HCT116 (cell line): ENCODE measurements at regions not wholly inside any gene's neighbourhood (a gene's known extent, or its start where the extent isn't known, plus 50 kb on each side); places are given as distances from the start of the nearest gene placed in this dataset.

Experiments used
- ATAC-seq: fragments of 200-7000 bp; cut with Tn5 transposase; 2 replicates; pipeline ENCODE4 v1.9.1; 2020; ENCODE audit warnings: mild to moderate bottlenecking, moderate library complexity
- BruUV-seq: library from RNA; stranded (reverse); fragments of 400-500 nt; replicated peaks from 2 replicates; lab custom pipeline; 2021; lab: Mats Ljungman, UMichigan
- CTCF ChIA-PET: fragments of 300-600 bp; sonication (Branson Sonifier 250); formaldehyde crosslinking; loops from one replicate; lab custom pipeline; 2021; ENCODE audit warnings: antibody characterized with exemption; lab: Charles Lee
- POLR2A ChIA-PET: fragments of 300-600, 350-600 bp; sonication (Branson Sonifier 250); formaldehyde crosslinking; loops from one replicate; lab custom pipeline; 2021; ENCODE audit warnings: antibody characterized with exemption; lab: Charles Lee
- RAD21 ChIA-PET, 2 experiments: fragments of 300-600 bp; sonication (Branson Sonifier 250); formaldehyde crosslinking; loops; one replicate each; lab custom pipeline; 2023; ENCODE audit warnings: low total read pairs in 2 of 2; ENCODE audit not compliant: uncharacterized antibody in 2 of 2, unreplicated experiment in 2 of 2, low non-redundant PET in 1 of 2; lab: Charles Lee
- DNase-seq: peaks from one replicate; pipeline ENCODE4 v3.0.0-alpha.2; 2010; ENCODE audit warnings: low read depth, low spot score
- H2AFZ ChIP-seq: fragments of 200-600 bp; shearing (Covaris generic), sonication (generic); 2 replicates; pipeline ENCODE4 v1.6.1; 2017; ENCODE audit warnings: low read depth, mixed run types, mixed read lengths, antibody characterized with exemption, low read length; ENCODE audit not compliant: poor library complexity, severe bottlenecking
- H3K27ac ChIP-seq: 2 replicates; pipeline ENCODE4 v1.5.1; 2012; ENCODE audit warnings: low read depth, low read length
- H3K27me3 ChIP-seq: fragments of 200-600 bp; sonication (generic); 2 replicates; pipeline ENCODE4 v1.6.1; 2016; ENCODE audit warnings: mixed run types, low read length, mixed read lengths; ENCODE audit not compliant: insufficient read depth
- H3K36me3 ChIP-seq, 2 experiments: fragments of 200-500 bp in 1 of 2; fragments of 200-600 bp in 1 of 2; sonication (Bioruptor generic) in 1 of 2; sonication (generic) in 1 of 2; 2 replicates each; pipeline versions ENCODE4 v1.5.1 to v1.6.1; 2014 to 2016; ENCODE audit warnings: low read length in 2 of 2, inconsistent platforms in 1 of 2, mixed read lengths in 1 of 2, mixed run types in 1 of 2; ENCODE audit not compliant: insufficient read depth in 2 of 2, control insufficient read depth in 1 of 2
- H3K4me1 ChIP-seq, 2 experiments: fragments of 200-600 bp in 1 of 2; sonication (generic) in 1 of 2; 2 replicates each; pipeline versions ENCODE4 v1.5.1 to v1.6.1; 2012 to 2017; ENCODE audit warnings: low read length in 2 of 2, inconsistent platforms in 1 of 2, mild to moderate bottlenecking in 1 of 2, mixed read lengths in 1 of 2, mixed run types in 1 of 2, moderate library complexity in 1 of 2; ENCODE audit not compliant: insufficient read depth in 2 of 2, control insufficient read depth in 1 of 2
- H3K4me2 ChIP-seq: fragments of 200-600 bp; sonication (generic); 2 replicates; pipeline ENCODE4 v1.6.1; 2017; ENCODE audit warnings: mixed run types, low read length, mixed read lengths
- H3K4me3 ChIP-seq, 2 experiments: fragments of 200-600 bp in 1 of 2; sonication (generic) in 1 of 2; replicated peaks in 1 of 2; 2 replicates each; pipeline ENCODE4 v1.5.1; 2011 to 2016; ENCODE audit warnings: low read length in 2 of 2, control low read depth in 1 of 2, low read depth in 1 of 2, mild to moderate bottlenecking in 1 of 2, mixed read lengths in 1 of 2, mixed run types in 1 of 2
- H3K79me2 ChIP-seq: fragments of 200-600 bp; sonication (generic); 2 replicates; pipeline ENCODE4 v1.6.1; 2017; ENCODE audit warnings: mild to moderate bottlenecking, mixed run types, low read length, moderate library complexity, mixed read lengths; ENCODE audit not compliant: insufficient read depth
- H3K9ac ChIP-seq: fragments of 200-600 bp; sonication (generic); 2 replicates; pipeline ENCODE4 v1.6.1; 2016; ENCODE audit warnings: low read length, mixed read lengths
- H3K9me2 ChIP-seq: fragments of 200-600 bp; sonication (generic), shearing (Covaris generic); 2 replicates; pipeline ENCODE4 v1.6.1; 2017; ENCODE audit warnings: mixed run types, mild to moderate bottlenecking, moderate library complexity; ENCODE audit not compliant: insufficient read depth
- H3K9me3 ChIP-seq, 2 experiments: fragments of 200-500 bp in 1 of 2; fragments of 200-600 bp in 1 of 2; sonication (Bioruptor generic) in 1 of 2; sonication (generic) in 1 of 2; 2 replicates each; pipeline ENCODE4 v1.6.1; 2014 to 2017; ENCODE audit warnings: low read length in 2 of 2, mixed read lengths in 2 of 2, inconsistent platforms in 1 of 2, low read depth in 1 of 2, mild to moderate bottlenecking in 1 of 2, mixed run types in 1 of 2, moderate library complexity in 1 of 2; ENCODE audit not compliant: control insufficient read depth in 1 of 2, insufficient read depth in 1 of 2
- H4K20me1 ChIP-seq: fragments of 200-600 bp; sonication (generic), shearing (Covaris generic); 2 replicates; pipeline ENCODE4 v1.6.1; 2017; ENCODE audit warnings: mixed run types, mild to moderate bottlenecking, moderate library complexity; ENCODE audit not compliant: insufficient read depth
- ATF3 ChIP-seq: IDR thresholded peaks from 2 replicates; pipeline ENCODE4 v1.6.1; 2012
- CEBPB ChIP-seq: IDR thresholded peaks from 2 replicates; pipeline ENCODE4 v1.6.1; 2012; ENCODE audit warnings: low read depth
- CTCF ChIP-seq, 3 experiments: fragments of 200-600 bp in 1 of 3; sonication (generic) in 1 of 3; IDR thresholded peaks in 2 of 3; conservative IDR thresholded peaks in 1 of 3; 2 replicates each; pipeline ENCODE4 v1.5.1; 2012 to 2017; ENCODE audit warnings: low read depth in 2 of 3, low read length in 2 of 3, antibody characterized with exemption in 1 of 3, borderline replicate concordance in 1 of 3, control low read depth in 1 of 3, mild to moderate bottlenecking in 1 of 3, mixed read lengths in 1 of 3, mixed run types in 1 of 3, moderate library complexity in 1 of 3; ENCODE audit not compliant: insufficient read depth in 1 of 3
- ELF1 ChIP-seq: IDR thresholded peaks from 2 replicates; pipeline ENCODE4 v1.6.1; 2012; ENCODE audit warnings: low read depth, borderline replicate concordance
- EZH2 ChIP-seq: fragments of 200-600 bp; sonication (generic); IDR thresholded peaks from 2 replicates; pipeline ENCODE4 v1.6.1; 2017; ENCODE audit warnings: antibody characterized with exemption, mixed run types
- EZH2phosphoT487 ChIP-seq: fragments of 200-600 bp; IDR thresholded peaks from 2 replicates; pipeline ENCODE4 v1.6.1; 2018; ENCODE audit warnings: antibody characterized with exemption, borderline replicate concordance
- POLR2AphosphoS5 ChIP-seq: IDR thresholded peaks from 2 replicates; pipeline ENCODE4 v1.6.1; 2011; ENCODE audit warnings: mild to moderate bottlenecking, low read depth, low read length, moderate library complexity
- RAD21 ChIP-seq: IDR thresholded peaks from 2 replicates; pipeline ENCODE4 v1.6.1; 2012; ENCODE audit warnings: low read depth, mild to moderate bottlenecking
- SP1 ChIP-seq: IDR thresholded peaks from 2 replicates; pipeline ENCODE4 v1.6.1; 2012; ENCODE audit warnings: low read depth
- SRF ChIP-seq: IDR thresholded peaks from 2 replicates; pipeline ENCODE4 v1.6.1; 2012; ENCODE audit warnings: low read depth
- ZFX ChIP-seq: fragments of 450-650 bp; IDR thresholded peaks from 2 replicates; pipeline ENCODE4 v1.6.1; 2017
- ZNF274 ChIP-seq: fragments of 200-500 bp; sonication (Bioruptor generic); IDR thresholded peaks from 2 replicates; pipeline ENCODE4 v1.6.1; 2014; ENCODE audit warnings: mild to moderate bottlenecking, low read depth, low read length, inconsistent platforms
- intact Hi-C: fragments of 100-400 bp; cut with micrococcal nuclease; formaldehyde crosslinking; loops from 2 replicates; pipeline ENCODE4 v1.10.0; 2022

- Histone ChIP-seq H3K9me2 (no peaks in the 10 kb centered on the region), H3K4me2 (no peak overlapping the region), H4K20me1 (no peaks in the 10 kb centered on the region), H2AFZ (no peak overlapping the region), H3K27ac (no peak overlapping the region), H3K27me3 (no peaks in the 10 kb centered on the region), H3K36me3 (no peaks in the 10 kb centered on the region), H3K79me2 (no peaks in the 10 kb centered on the region)
- RAD21 ChIA-PET: no interaction called here
- CTCF ChIA-PET: no interaction called here
- TF ChIP-seq SP1: no peak
- TF ChIP-seq ZNF274: no peak
- no peak for TF ChIP-seq EZH2
- TF ChIP-seq ZFX: no peak
- no peak for TF ChIP-seq EZH2phosphoT487
- TF ChIP-seq RAD21: no peak
- no peak for TF ChIP-seq CEBPB
- TF ChIP-seq POLR2AphosphoS5: no peak
- TF ChIP-seq SRF: no peak
- no peak for TF ChIP-seq CTCF (IDR thresholded peaks at IDR 0.05 in 2 of 3, conservative IDR thresholded peaks at IDR 0.05 in 1 of 3; ENCODE audit: borderline replicate concordance in 1 of 3, insufficient read depth in 1 of 3, low read depth in 2 of 3, low read length in 2 of 3)
- no peak for TF ChIP-seq ATF3
- no peak for TF ChIP-seq ELF1
- TF ChIP-seq, all 23 proteins: peak for 0
- H3K4me1 ChIP-seq: no peaks in the 10 kb centered on the region
- intact Hi-C loops: no loop called here
- H3K9ac ChIP-seq: no peak overlapping the region
- BruUV-seq: no TSS peak
- DNase-seq (no peak), ATAC-seq (no peak)
- H3K9me3 ChIP-seq: no peaks in the 10 kb centered on the region; a peak in 1 of 4 replicates
- H3K4me3 ChIP-seq: no peak overlapping the region
- POLR2A ChIA-PET: no interaction called here
These were observed 70.4 kb upstream of the PDE10A start for GRCh38 chr6:165733489-165733791.
